Suprapubic skin (tissue), 3 donors: ENCODE measurements at regions not wholly inside any gene's neighbourhood (a gene's known extent, or its start where the extent isn't known, plus 50 kb on each side); places are given as distances from the start of the nearest gene placed in this dataset.

Experiments
- POLR2A ChIP-seq, 2 donors: fragments of 450-650 bp; IDR thresholded peaks; one replicate each; pipeline ENCODE4 v1.6.1; 2017; ENCODE audit warnings: antibody characterized with exemption in 2 of 2, mild to moderate bottlenecking in 2 of 2, moderate library complexity in 2 of 2
- TF ChIP-seq, protein P1 (sequence below), 2 donors: fragments of 200-600 bp in 1 of 2; fragments of 450-650 bp in 1 of 2; sonication (generic) in 1 of 2; IDR thresholded peaks; one replicate each; pipeline ENCODE4 v1.5.1; 2016 to 2019; ENCODE audit warnings: antibody characterized with exemption in 2 of 2, mild to moderate bottlenecking in 1 of 2, moderate library complexity in 1 of 2

DNA sequence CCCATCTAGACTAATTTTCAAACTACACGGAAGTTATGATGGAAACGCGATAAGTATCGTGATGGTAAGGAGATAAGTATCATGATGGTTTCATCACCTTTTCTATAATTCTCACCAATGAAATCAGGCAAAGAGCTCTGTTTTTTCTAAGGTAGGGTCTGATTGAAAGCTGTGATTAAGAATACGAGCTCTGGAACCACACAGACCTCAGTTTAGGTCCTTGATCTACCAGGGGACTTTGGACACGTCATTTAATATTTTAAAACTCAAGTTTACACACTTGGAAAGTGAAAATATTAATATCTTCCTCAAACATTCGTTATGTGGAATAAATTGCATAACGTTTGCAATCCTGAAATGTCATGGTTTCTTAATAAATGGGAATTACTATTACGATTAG, 538.2 kb upstream of the CELF2 start:
- TF ChIP-seq, protein P1, sequence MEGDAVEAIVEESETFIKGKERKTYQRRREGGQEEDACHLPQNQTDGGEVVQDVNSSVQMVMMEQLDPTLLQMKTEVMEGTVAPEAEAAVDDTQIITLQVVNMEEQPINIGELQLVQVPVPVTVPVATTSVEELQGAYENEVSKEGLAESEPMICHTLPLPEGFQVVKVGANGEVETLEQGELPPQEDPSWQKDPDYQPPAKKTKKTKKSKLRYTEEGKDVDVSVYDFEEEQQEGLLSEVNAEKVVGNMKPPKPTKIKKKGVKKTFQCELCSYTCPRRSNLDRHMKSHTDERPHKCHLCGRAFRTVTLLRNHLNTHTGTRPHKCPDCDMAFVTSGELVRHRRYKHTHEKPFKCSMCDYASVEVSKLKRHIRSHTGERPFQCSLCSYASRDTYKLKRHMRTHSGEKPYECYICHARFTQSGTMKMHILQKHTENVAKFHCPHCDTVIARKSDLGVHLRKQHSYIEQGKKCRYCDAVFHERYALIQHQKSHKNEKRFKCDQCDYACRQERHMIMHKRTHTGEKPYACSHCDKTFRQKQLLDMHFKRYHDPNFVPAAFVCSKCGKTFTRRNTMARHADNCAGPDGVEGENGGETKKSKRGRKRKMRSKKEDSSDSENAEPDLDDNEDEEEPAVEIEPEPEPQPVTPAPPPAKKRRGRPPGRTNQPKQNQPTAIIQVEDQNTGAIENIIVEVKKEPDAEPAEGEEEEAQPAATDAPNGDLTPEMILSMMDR (IDR thresholded peaks at IDR 0.05) = no peak
- TF ChIP-seq POLR2A (IDR thresholded peaks at IDR 0.05) = no peak
